GM23248 (cell line): ENCODE measurements at regions not wholly inside any gene's neighbourhood (a gene's known extent, or its start where the extent isn't known, plus 50 kb on each side); places are given as distances from the start of the nearest gene placed in this dataset.

Source experiments
- EZH2 ChIP-seq: fragments of 200-600 bp; sonication (generic); IDR thresholded peaks from 2 replicates; pipeline ENCODE4 v1.6.1; 2018; ENCODE audit warnings: antibody characterized with exemption, mild to moderate bottlenecking; ENCODE audit not compliant: insufficient read depth, poor library complexity, severe bottlenecking
- EZH2phosphoT487 ChIP-seq: fragments of 200-600 bp; sonication (generic); IDR thresholded peaks from 2 replicates; pipeline ENCODE4 v1.6.1; 2018; ENCODE audit warnings: antibody characterized with exemption, moderate library complexity, mild to moderate bottlenecking, low read depth; ENCODE audit not compliant: insufficient read depth

DNA sequence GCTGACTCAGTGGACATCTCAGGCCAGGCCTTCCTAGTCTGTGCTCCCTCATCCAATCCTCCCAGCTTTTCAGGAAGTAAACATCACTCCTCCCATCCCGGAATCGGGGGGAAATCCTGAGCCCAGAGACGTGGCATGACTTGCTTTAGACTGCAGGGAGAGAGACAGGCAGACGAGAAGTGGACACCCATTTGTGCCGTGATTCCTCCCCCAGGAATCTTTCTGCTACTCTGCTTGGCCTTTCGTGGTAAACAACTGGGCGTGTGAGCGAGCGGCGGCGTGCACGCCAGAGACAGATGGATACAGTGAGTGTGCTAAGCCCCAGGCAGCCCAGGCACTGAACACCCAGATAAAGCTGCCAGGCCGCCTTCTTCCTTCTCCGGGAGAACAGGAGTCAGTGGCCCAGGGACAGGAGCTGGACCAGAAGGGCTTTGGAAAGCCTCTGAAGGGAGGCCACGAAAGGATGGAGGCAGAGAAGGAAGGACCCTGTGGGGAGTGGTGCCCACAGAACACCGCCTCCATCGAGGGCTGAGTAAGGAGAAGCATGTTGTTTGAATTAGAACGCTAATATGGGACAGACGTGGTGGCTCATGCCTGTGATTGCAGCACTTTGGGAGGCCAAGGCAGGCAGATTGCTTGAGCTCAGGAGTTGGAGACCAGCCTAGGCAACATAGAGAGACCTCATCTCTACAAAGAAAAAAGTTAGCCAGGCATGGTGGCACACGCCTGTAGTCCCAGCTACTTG, 53.0 kb upstream of the PRR5 start:
- TF ChIP-seq EZH2 (no peak), EZH2phosphoT487 (no peak)
